Activated T-cell treated with anti-CD3 and anti-CD28 coated beads, Interleukin-2, amount 50 U/mL, for 24 hours (primary cell): ENCODE measurements at regions not wholly inside any gene's neighbourhood (a gene's known extent, or its start where the extent isn't known, plus 50 kb on each side); places are given as distances from the start of the nearest gene placed in this dataset.

Experiments used
- DNase-seq: peaks from one replicate; pipeline ENCODE4 v3.0.0-alpha.2; 2020
- H3K27ac Mint-ChIP-seq: 2 replicates; pipeline ENCODE4 v1.8.0; 2020; ENCODE audit warnings: mild to moderate bottlenecking, mixed read lengths
- H3K27me3 Mint-ChIP-seq: 2 replicates; pipeline ENCODE4 v1.8.0; 2020; ENCODE audit warnings: mixed read lengths
- H3K36me3 Mint-ChIP-seq: 2 replicates; pipeline ENCODE4 v1.8.0; 2020; ENCODE audit warnings: low read depth, mixed read lengths
- H3K4me1 Mint-ChIP-seq: 2 replicates; pipeline ENCODE4 v1.8.0; 2020; ENCODE audit warnings: low read depth, mixed read lengths
- H3K4me3 Mint-ChIP-seq: 2 replicates; pipeline ENCODE4 v1.8.0; 2020; ENCODE audit warnings: mild to moderate bottlenecking, moderate library complexity, mixed read lengths
- H3K9me3 Mint-ChIP-seq: 2 replicates; pipeline ENCODE4 v1.8.0; 2020; ENCODE audit warnings: mixed read lengths

DNA sequence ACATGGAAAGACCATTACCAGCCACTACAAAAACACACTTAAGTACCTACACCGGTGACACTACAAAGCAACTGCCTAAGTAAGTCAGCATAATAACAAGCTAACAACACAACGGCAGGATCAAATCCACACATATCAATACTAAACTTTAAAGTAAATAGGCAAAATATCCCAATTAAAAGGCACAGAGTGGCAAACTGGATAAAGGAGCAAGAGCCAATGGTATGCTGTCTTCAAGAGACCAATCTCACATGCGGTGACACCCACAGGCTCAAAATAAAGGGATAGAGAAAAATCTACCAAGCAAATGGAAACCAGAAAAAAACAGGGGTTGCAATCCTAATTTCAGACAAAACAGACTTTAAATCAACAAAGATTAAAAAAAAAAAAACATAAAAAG is 261.5 kb upstream of the TENM4 start:
- peaks cover 11% of the 10 kb centered on the region for H3K9me3 Mint-ChIP-seq
- H3K27me3 Mint-ChIP-seq = no peaks in the 10 kb centered on the region

DNA sequence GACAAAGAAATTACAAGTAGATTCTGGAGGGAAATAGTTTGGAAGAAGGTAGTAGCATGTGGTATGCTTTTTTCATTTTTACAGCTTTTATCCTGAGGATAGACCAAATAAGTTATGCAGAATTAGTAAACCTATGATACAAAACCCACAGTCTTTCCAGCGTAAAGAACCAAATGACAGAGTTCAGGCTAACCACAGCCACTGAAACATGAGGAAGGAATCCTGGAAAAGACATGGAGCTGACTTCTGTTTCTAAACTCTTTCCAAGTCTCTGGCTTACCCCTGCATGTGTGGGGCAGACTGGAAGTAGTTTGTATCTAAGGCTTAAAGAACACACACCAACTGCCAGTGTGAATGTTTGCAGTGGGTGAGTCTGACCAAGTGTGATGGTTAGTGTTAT is 258.4 kb upstream of the TENM4 start:
- Mint-ChIP-seq H3K27me3 (no peaks in the 10 kb centered on the region), H3K4me3 (no peak overlapping the region), H3K36me3 (no peaks in the 10 kb centered on the region), H3K4me1 (no peaks in the 10 kb centered on the region), H3K27ac (no peak overlapping the region), H3K9me3 (peaks cover 6% of the 10 kb centered on the region)
- DNase-seq = no peak

More for the DNA sequence above, 261.5 kb upstream of the TENM4 start:
- Mint-ChIP-seq H3K36me3 (no peaks in the 10 kb centered on the region), H3K27ac (no peak overlapping the region), H3K4me3 (no peak overlapping the region), H3K4me1 (no peaks in the 10 kb centered on the region)
- DNase-seq = no peak

DNA sequence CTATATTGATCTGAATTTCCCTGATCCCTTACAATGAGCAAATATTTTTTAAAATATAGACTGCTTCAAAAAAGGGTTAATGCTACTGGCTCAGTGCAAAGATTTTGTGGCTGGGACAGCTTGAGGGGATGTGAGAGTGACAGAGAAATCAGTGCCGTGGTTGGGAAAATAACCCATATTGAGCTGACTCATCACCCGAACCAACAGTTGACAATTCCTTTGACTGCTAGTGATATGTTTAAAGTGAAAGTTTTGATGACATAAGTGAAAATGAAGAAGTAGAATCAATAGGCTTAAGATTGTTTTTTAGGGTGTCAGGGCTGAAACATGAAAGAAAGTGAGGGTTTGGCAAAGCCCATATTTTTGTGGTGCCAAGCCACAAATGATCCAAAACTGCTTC is 257.1 kb upstream of the TENM4 start:
- no peaks in the 10 kb centered on the region for H3K36me3 Mint-ChIP-seq
- DNase-seq = no peak
- peaks cover 3% of the 10 kb centered on the region for H3K9me3 Mint-ChIP-seq
- H3K27me3 Mint-ChIP-seq = no peaks in the 10 kb centered on the region
- no peaks in the 10 kb centered on the region for H3K4me1 Mint-ChIP-seq
- no peak overlapping the region for H3K27ac Mint-ChIP-seq
- H3K4me3 Mint-ChIP-seq = no peak overlapping the region

DNA sequence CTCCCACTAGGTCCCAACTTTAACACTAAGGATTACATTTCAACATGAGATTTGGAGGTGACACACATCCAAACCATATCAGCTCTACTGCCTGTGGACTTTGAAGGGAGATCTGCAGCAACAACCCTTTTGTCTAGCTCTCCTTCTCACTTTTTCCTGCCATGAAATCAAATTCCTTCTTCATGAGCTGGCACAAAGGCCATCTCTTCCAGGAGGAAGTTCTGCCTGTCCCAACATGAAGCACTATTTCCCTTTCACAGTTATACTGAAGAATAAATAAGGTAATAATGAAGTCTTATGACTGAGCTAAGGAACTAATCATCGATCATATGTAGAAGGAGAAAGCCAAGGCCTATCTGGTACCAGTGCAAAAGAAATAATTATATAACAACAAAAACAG is 253.5 kb upstream of the TENM4 start:
- DNase-seq = no peak
- H3K9me3 Mint-ChIP-seq = no peaks in the 10 kb centered on the region
- H3K36me3 Mint-ChIP-seq = no peaks in the 10 kb centered on the region
- no peaks in the 10 kb centered on the region for H3K4me1 Mint-ChIP-seq
- H3K27me3 Mint-ChIP-seq = no peaks in the 10 kb centered on the region
- no peak overlapping the region for H3K27ac Mint-ChIP-seq
- no peak overlapping the region for H3K4me3 Mint-ChIP-seq

DNA sequence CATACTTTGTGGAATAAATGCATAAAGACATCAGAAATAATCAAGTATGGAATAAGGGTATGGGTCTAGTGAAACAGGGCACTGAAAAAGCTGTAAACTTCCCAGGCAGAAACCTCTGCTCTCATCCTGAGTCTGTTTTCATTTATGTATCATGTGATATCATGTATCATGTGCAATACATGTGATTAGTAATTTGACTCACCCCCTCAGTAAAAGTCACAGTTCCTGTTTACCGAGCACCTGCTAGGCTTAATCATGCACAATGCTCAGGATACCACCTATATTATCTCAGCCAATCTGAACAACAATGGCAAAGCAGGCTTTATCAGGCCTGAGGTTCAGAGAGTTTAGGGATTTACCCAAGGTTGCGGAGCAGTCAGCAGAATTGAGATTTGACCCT is 250.6 kb upstream of the TENM4 start:
- no peak overlapping the region for H3K27ac Mint-ChIP-seq
- H3K27me3 Mint-ChIP-seq = no peaks in the 10 kb centered on the region
- H3K4me3 Mint-ChIP-seq = no peak overlapping the region
- H3K36me3 Mint-ChIP-seq = no peaks in the 10 kb centered on the region
- H3K9me3 Mint-ChIP-seq = no peaks in the 10 kb centered on the region
- no peaks in the 10 kb centered on the region for H3K4me1 Mint-ChIP-seq
- DNase-seq = no peak

DNA sequence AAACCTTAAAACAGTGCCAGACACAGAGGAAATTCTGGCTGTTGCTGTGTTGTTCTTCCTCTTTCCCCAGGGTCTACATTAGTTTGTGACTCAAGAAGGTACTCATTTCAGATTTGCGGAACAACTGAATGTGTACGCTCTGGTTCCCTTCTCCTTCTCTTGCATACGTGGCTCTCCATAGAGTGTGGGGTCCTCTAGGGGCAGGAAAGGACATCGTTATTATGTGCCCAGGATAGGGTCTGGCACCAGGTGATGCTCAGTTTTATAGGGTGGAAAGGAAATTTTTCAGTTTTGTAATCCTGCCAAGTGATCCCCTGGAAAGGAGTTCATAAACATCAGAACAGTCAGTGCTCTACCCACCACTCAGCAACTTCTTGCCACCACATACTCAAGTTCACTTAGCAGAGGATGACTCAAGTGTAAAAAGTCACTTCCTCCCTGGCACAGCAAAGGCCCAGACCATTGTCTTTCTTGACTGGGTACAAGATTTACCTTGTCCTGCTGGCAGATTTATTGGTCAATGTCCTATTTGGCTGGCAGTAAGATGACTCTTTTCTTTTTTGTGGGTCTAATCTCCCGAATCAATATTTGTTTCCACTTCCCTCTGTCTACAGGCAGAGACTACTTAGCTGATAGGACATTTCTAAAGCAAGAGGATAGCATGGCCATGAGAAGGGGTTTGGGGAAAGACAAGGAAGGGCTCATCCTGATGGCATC is 246.0 kb upstream of the TENM4 start:
- H3K4me1 Mint-ChIP-seq = no peaks in the 10 kb centered on the region
- DNase-seq = no peak
- no peaks in the 10 kb centered on the region for H3K9me3 Mint-ChIP-seq
- no peak overlapping the region for H3K4me3 Mint-ChIP-seq
- H3K27me3 Mint-ChIP-seq = no peaks in the 10 kb centered on the region
- no peak overlapping the region for H3K27ac Mint-ChIP-seq
- no peaks in the 10 kb centered on the region for H3K36me3 Mint-ChIP-seq

DNA sequence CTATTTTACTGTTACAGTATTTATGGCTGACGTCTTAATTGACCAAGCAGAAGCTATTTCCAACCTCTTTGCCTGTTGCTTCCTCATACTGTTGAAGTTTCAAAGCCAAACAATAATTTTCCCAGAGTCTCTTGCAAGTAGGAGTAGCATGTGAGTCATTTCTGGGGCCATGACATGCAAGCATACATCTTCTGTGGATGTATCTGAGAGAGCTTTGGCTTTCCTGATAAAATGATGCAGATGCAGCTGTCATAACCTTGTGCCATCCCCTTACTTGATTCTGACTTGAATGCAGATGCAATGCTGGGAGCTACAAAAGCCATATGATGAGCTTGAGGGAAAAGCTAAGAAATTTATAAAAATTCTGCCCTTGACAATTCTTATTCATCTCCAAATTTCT is 243.1 kb upstream of the TENM4 start:
- no peak overlapping the region for H3K27ac Mint-ChIP-seq
- H3K4me3 Mint-ChIP-seq = no peak overlapping the region
- no peak for DNase-seq

DNA sequence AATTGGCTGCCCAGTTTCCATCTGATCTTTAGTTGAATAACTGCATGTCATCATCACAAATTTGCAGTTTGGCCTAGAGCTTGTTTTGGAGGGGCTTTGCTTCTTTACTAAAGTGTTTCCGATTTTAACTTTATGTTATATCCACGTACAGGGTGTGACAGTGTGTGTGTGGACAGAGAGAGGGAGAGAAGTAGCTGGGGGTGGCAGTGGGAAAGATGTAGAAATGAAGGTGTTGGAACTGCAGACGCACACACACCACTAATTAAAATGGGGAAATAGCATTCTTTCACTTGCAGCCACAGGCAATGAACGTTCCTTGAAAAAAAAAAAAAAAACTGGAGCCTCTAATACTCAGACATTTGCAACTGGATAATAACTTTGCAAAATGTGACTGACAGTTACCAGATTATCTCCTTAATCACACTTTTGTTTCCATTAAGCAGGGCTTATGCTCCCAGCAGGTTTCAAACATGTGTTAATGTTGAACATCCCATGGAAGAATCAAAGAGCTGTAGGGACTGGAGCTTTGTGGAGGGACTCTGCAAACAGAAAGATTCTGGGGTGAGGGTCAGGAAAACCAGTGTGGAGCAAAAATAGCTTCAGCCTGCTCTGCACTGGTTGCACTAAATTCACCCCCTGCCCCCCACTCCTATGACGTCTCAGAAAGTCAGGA is 238.1 kb upstream of the TENM4 start:
- peaks cover 7% of the 10 kb centered on the region for H3K9me3 Mint-ChIP-seq
- no peak for DNase-seq

More for the DNA sequence above, 243.1 kb upstream of the TENM4 start:
- Mint-ChIP-seq H3K27me3 (no peaks in the 10 kb centered on the region), H3K36me3 (no peaks in the 10 kb centered on the region), H3K4me1 (no peaks in the 10 kb centered on the region), H3K9me3 (no peaks in the 10 kb centered on the region)

DNA sequence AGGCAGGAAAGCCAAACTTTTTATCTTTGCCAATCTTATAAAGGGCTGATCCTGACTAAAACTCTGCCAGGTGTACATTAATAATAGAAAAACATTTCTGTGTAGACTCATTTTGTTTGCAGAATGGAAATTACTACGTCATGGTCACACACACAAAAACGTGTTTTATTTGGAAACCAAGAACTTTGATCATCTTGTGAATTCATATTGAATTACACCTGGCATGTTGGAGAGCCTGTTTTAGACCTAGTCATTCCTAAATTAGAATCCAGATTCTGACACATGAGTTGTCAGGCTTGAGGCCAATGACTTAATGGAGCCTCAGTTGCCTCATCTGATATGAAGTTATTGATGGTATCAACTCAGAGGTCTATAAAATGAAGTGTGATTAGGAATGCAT is 235.6 kb upstream of the TENM4 start:
- Mint-ChIP-seq H3K27ac (no peak overlapping the region), H3K4me3 (no peak overlapping the region), H3K36me3 (no peaks in the 10 kb centered on the region), H3K9me3 (peaks cover 7% of the 10 kb centered on the region), H3K27me3 (no peaks in the 10 kb centered on the region), H3K4me1 (no peaks in the 10 kb centered on the region)
- DNase-seq = no peak

More for the DNA sequence above, 238.1 kb upstream of the TENM4 start:
- no peaks in the 10 kb centered on the region for H3K4me1 Mint-ChIP-seq
- no peaks in the 10 kb centered on the region for H3K36me3 Mint-ChIP-seq
- H3K27ac Mint-ChIP-seq = no peak overlapping the region
- H3K4me3 Mint-ChIP-seq = no peak overlapping the region
- H3K27me3 Mint-ChIP-seq = no peaks in the 10 kb centered on the region

DNA sequence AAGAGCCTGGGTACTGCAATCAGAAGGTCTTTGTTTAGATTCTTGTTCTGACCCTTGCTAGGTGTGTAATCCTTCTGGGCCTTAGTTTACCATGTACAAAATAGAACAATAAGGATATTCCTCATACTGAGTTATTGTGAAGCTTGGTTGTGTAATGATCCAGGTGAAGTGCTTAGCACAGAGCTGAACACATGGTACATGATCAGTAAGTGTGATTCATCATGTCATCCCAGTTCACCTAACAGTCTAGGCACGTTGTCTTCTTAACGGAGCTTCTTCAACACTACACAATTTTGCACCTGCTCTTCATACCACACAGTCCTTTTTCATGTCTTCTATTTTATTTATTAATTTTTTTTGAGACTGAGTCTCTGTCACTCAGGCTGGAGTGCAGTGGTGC is 234.3 kb upstream of the TENM4 start:
- H3K27ac Mint-ChIP-seq = no peak overlapping the region
- no peak for DNase-seq
- no peaks in the 10 kb centered on the region for H3K36me3 Mint-ChIP-seq
- H3K4me1 Mint-ChIP-seq = no peaks in the 10 kb centered on the region
- no peak overlapping the region for H3K4me3 Mint-ChIP-seq
- H3K27me3 Mint-ChIP-seq = no peaks in the 10 kb centered on the region
- peaks cover 7% of the 10 kb centered on the region for H3K9me3 Mint-ChIP-seq

DNA sequence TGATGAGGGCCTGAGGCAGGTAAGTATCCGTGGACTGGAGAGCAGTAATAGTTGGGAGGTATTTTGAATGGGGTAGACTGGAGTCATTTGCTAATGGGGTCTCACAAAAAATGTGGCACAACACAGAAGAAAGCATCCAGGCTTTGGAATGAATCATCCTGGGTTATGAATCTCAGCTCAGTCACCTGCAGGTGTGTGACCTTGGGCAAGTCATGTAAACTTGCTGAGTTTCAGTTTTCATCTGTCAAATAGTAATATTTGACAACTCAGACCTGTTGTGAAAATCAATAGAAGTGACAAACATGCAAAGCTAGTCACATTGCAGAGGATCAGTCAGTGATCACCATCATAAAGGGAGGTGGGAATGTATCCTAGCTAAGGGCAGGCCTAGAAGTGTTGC is 232.0 kb upstream of the TENM4 start:
- Mint-ChIP-seq H3K9me3 (peaks cover 7% of the 10 kb centered on the region), H3K4me1 (no peaks in the 10 kb centered on the region), H3K4me3 (no peak overlapping the region), H3K36me3 (no peaks in the 10 kb centered on the region), H3K27me3 (no peaks in the 10 kb centered on the region), H3K27ac (no peak overlapping the region)
- DNase-seq = no peak

DNA sequence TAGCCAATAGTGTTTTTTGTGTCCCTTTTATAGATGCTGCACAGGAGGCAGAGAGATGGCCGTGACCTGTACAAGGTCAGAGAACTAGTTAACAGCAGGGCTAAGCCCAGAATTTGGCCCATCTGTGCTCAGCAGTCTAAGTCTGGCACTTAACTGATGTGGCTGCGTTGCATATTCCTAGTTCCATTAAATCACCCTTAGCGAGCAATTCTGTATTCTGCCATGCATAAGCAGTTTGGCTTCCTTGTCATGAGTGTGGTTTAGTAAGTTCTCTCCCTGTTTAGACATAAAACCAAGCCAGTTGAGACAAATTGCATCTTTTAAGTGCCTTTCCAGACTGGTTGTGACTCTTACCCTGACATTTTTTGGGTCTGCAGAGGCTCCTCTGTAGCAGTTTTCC is 230.6 kb upstream of the TENM4 start:
- DNase-seq = no peak
- no peaks in the 10 kb centered on the region for H3K36me3 Mint-ChIP-seq
- no peaks in the 10 kb centered on the region for H3K27me3 Mint-ChIP-seq
- H3K9me3 Mint-ChIP-seq = peaks cover 7% of the 10 kb centered on the region
- H3K4me3 Mint-ChIP-seq = no peak overlapping the region
- no peak overlapping the region for H3K27ac Mint-ChIP-seq
- H3K4me1 Mint-ChIP-seq = no peaks in the 10 kb centered on the region

DNA sequence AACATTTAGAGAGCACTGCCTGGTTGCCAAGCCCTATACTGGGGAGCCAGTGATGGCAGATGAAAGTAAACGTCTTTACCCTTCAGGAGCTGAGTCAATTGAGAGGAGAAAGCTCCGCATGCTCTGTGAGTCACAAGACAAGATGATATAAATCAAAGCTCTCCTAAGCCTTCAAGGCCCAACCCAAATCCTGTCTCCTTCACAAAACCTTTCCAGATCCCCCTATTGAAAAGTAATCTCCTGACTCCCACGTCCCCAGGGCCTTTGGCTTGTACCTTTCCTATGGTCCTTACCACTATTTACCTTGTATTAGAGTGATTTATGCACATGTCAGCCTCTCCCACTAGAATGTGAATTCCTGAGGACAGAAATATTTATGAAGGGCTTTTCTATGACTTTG is 230.1 kb upstream of the TENM4 start:
- Mint-ChIP-seq H3K4me1 (no peaks in the 10 kb centered on the region), H3K36me3 (no peaks in the 10 kb centered on the region), H3K9me3 (peaks cover 4% of the 10 kb centered on the region), H3K27me3 (no peaks in the 10 kb centered on the region), H3K4me3 (no peak overlapping the region), H3K27ac (no peak overlapping the region)
- DNase-seq = no peak

DNA sequence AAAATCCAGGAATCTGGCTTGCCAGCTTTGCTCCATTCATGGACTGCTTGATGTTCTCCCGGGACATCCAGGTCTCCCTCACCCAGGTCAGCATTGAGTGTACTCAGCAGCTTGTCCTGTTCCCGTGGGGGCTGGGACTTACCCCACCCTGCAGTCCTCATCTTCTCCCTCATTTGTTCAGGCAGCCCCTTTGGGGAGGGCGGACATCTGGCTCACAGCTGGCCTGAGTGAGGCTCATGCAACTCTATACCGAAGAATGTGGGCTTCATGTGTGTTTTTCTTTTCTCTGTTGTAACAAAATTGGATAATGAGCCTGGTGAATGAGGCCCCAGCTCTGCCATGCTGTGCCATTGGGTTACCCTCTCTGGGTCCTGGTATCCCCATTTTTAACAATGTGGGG is 227.7 kb upstream of the TENM4 start:
- Mint-ChIP-seq H3K36me3 (no peaks in the 10 kb centered on the region), H3K27me3 (no peaks in the 10 kb centered on the region), H3K9me3 (no peaks in the 10 kb centered on the region), H3K4me3 (no peak overlapping the region), H3K4me1 (no peaks in the 10 kb centered on the region), H3K27ac (no peak overlapping the region)
- DNase-seq = no peak

DNA sequence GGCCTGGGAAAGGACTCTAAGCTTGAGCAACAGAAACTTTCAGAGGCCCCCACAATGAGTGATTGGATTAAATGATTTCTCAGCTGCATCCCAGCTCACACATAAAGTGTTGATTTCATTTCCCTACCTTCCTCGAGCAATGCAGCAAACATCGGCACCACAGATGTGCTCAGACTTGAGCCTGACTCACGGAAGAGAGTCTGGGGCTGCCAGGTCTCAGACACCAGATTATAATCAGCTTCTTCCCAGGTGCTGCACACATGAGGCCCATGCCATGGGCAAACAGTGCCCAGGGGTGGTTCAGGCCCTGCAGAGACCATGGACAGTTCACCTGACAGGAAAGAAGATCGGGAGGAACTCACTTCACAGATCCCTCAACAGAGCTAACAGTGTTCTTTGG is 226.6 kb upstream of the TENM4 start:
- H3K4me3 Mint-ChIP-seq = no peak overlapping the region

More for the DNA sequence above, 226.6 kb upstream of the TENM4 start:
- no peak overlapping the region for H3K27ac Mint-ChIP-seq
- no peaks in the 10 kb centered on the region for H3K36me3 Mint-ChIP-seq
- H3K9me3 Mint-ChIP-seq = no peaks in the 10 kb centered on the region
- DNase-seq = no peak
- no peaks in the 10 kb centered on the region for H3K4me1 Mint-ChIP-seq
- H3K27me3 Mint-ChIP-seq = no peaks in the 10 kb centered on the region
